HUES64 (cell line): ENCODE measurements at regions not wholly inside any gene's neighbourhood (a gene's known extent, or its start where the extent isn't known, plus 50 kb on each side); places are given as distances from the start of the nearest gene placed in this dataset.
"Not testable (repeated sequence)": the region's sequence is repeated elsewhere in the genome, so short reads cannot be mapped to it uniquely, and the experiment has no call there.

Source experiments
- H3K27ac ChIP-seq: 2 replicates; pipeline ENCODE4 v1.7.0; 2013; ENCODE audit warnings: low read depth, low read length, inconsistent platforms
- H3K27me3 ChIP-seq: 2 replicates; pipeline ENCODE4 v1.6.1; 2013; ENCODE audit warnings: mild to moderate bottlenecking, low read length; ENCODE audit not compliant: insufficient read depth
- H3K36me3 ChIP-seq: 2 replicates; pipeline ENCODE4 v1.6.1; 2013; ENCODE audit warnings: mild to moderate bottlenecking, low read length; ENCODE audit not compliant: insufficient read depth
- H3K4me1 ChIP-seq: 2 replicates; pipeline ENCODE4 v1.6.1; 2013; ENCODE audit warnings: mild to moderate bottlenecking, low read length, moderate library complexity; ENCODE audit not compliant: insufficient read depth
- H3K4me3 ChIP-seq: 2 replicates; pipeline ENCODE4 v1.5.1; 2013; ENCODE audit warnings: mild to moderate bottlenecking, low read length, moderate library complexity
- H3K9ac ChIP-seq: 2 replicates; pipeline ENCODE4 v1.6.1; 2013; ENCODE audit warnings: mild to moderate bottlenecking, low read depth, low read length
- H3K9me3 ChIP-seq: 2 replicates; pipeline ENCODE4 v1.6.1; 2013; ENCODE audit warnings: low read depth, low read length; ENCODE audit not compliant: insufficient read depth
- WGBS: fragments of 150-250, 120-280 bp; methylation state at CpG from one replicate; pipeline ENCODE4 v1.1.7; 2013; ENCODE audit warnings: missing lambda C conversion rate; 5-methylcytosine and 5-hydroxymethylcytosine counted together

DNA sequence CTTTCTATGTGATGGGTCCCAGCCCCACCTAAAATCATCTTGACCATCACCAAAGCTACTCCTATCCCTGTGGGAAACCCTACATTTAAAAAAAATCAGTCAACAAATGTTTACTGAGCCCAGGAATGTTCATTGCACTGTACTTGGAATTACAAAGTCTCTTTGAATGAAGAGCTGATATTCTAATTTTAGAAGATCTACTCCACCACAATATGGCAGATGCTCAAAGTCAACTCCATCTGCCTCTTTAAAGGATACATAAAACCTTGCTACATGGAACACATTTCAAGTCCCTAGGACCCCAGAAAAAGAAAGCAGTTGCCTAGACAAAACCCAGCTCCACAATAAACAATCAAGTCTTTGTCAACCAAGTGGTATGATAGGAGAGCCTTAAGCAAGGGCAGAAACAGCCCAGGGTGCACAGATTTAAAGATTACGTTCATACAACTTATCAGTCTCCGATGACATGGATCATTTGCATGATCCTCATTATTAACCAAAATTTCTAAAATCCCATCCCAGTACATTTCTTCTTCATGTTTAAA is 234.3 kb upstream of the ACVR2A start:
- H3K27ac ChIP-seq: no peak overlapping the region
- no peaks in the 10 kb centered on the region for H3K9me3 ChIP-seq
- H3K4me3 ChIP-seq: no peak overlapping the region
- no peaks in the 10 kb centered on the region for H3K4me1 ChIP-seq
- WGBS: 90% methylated on average over 2 of the region's 2 CpGs
- no peaks in the 10 kb centered on the region for H3K36me3 ChIP-seq
- no peaks in the 10 kb centered on the region for H3K27me3 ChIP-seq
- no peak overlapping the region for H3K9ac ChIP-seq

DNA sequence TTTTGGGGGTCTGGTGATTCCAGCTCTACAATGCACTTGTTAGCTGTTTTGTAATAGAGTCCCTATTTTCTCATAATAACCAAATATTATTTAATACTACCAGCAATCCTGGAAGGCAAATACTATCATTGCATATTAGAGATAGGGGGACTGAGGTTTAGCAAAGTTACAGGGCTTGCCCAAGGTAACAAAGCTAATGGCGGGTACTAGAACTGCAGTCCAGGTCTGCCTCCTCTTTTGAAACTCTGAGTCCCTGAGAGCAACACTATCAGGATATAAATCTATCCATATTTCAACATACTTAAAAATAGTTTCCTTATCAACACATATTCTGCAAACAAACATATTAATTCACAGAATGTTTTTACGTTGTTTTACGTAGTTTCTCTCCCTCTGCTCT is 235.5 kb upstream of the ACVR2A start:
- 97% methylated on average over 3 of the region's 3 CpGs for WGBS
- Histone ChIP-seq H3K36me3 (no peaks in the 10 kb centered on the region), H3K9ac (no peak overlapping the region), H3K27ac (no peak overlapping the region), H3K4me3 (no peak overlapping the region), H3K9me3 (no peaks in the 10 kb centered on the region), H3K27me3 (no peaks in the 10 kb centered on the region), H3K4me1 (no peaks in the 10 kb centered on the region)

DNA sequence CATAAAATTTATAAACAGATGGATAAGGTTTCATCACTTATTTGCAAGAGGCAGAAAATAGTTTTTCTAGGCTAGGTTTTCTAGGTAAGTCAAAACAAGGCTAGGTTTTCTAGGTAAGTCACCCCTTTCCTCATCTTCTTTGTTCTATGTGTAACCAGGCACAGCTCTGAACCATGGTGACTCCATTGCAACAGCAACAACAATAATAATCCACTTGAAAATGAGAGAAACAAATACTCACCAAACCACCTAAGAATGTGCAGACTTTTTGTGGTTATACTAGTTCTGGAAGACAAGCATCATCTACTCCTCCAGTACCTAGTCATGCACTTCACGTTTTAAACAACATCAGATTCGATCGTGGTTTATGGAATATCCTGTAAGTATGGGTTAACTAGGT is 237.4 kb upstream of the ACVR2A start:
- no peak overlapping the region for H3K9ac ChIP-seq
- no peaks in the 10 kb centered on the region for H3K27me3 ChIP-seq
- peaks cover 9% of the 10 kb centered on the region for H3K4me1 ChIP-seq
- H3K27ac ChIP-seq: no peak overlapping the region
- H3K36me3 ChIP-seq: no peaks in the 10 kb centered on the region
- no peak overlapping the region for H3K4me3 ChIP-seq
- WGBS: 100% methylated on average over 1 of the region's 3 CpGs
- no peaks in the 10 kb centered on the region for H3K9me3 ChIP-seq

DNA sequence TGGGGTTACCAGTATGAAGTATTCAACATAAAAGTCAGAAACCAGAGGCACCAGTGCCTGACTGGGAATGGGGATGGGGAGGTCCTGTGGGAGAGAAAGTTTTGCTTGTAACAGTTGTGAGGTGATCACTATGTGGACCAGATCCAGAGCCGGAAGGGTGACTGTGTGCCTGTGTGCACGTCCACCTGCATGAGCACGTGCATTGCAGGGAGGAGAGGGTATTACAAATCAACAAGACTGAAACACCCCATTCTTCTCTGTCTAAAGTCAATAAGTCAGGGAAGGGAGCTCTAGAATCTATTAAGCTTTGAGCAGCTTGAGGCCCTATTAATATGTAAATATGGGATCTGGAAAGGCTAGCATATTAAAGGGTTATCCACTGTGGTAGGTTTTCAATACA is 241.0 kb upstream of the ACVR2A start:
- H3K36me3 ChIP-seq: no peaks in the 10 kb centered on the region
- WGBS: 69% methylated on average over 3 of the region's 3 CpGs
- no peaks in the 10 kb centered on the region for H3K27me3 ChIP-seq
- H3K9me3 ChIP-seq: no peaks in the 10 kb centered on the region
- no peak overlapping the region for H3K4me3 ChIP-seq
- H3K9ac ChIP-seq: no peak overlapping the region
- no peak overlapping the region for H3K27ac ChIP-seq
- peaks cover 15% of the 10 kb centered on the region for H3K4me1 ChIP-seq

DNA sequence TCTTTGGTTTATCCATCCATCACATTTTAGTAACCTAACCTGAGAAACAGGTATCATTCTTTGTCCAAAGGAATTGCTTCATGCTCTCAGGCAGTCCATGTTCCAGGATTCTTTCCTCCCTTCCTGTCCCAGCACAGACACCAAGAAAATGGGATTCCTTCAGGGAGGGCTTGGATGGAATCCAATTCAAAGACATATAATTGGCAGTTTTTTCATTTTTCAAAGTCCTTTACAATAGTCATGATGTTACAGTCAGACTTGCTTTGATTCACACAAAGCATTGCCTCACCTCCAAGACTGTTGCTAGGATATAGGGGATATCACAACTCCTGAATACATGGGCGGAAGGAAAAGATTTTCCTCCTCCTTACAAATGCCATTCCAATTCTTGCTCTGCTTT is 241.4 kb upstream of the ACVR2A start:
- no peaks in the 10 kb centered on the region for H3K36me3 ChIP-seq
- 100% methylated on average over 1 of the region's 1 CpG for WGBS
- H3K4me1 ChIP-seq: peaks cover 15% of the 10 kb centered on the region
- H3K27me3 ChIP-seq: no peaks in the 10 kb centered on the region
- H3K27ac ChIP-seq: no peak overlapping the region
- H3K9ac ChIP-seq: no peak overlapping the region
- H3K4me3 ChIP-seq: no peak overlapping the region
- H3K9me3 ChIP-seq: no peaks in the 10 kb centered on the region

DNA sequence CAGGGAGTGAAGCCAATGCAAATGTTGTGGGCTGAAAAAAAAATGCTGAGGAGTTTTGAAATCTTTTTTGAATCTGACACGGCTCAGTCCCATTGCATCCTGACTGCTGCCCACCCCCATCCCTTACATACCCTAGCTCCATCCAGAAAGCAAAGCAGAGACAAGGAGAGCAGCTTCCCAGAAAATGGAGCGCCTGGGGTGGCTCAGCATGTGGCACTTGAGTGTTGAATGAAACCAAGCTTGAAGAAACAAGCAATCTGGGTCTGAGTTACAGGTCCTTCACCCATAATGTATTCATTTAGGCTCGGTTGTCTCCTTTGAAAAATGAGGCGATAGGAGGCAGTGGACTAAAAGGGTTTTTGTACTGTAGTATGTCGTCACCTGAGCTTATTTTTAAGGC is 244.2 kb upstream of the ACVR2A start:
- H3K9ac ChIP-seq: no peak overlapping the region
- H3K9me3 ChIP-seq: no peaks in the 10 kb centered on the region
- H3K4me1 ChIP-seq: peaks cover 15% of the 10 kb centered on the region
- WGBS: 78% methylated on average over 5 of the region's 5 CpGs
- no peaks in the 10 kb centered on the region for H3K36me3 ChIP-seq
- H3K27me3 ChIP-seq: no peaks in the 10 kb centered on the region
- H3K27ac ChIP-seq: no peak overlapping the region
- H3K4me3 ChIP-seq: no peak overlapping the region

DNA sequence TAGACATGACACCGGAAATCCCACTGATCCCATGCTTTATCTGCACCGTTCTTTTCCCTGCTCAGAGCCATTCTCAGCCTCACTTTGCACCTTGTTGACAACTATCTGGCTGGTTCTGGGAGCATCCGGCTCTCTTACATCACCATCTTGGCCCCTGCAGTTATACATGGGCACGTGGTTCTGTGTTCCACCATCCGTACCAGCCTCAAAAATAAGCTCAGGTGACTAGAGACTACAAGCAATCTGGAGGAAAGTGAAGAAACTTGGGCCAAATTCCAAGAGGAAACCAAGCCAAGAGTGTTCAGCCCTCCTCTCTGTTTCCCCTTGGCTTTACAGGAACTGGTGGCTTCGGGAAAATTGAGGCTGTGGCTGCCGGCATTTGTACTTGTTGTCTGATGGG is 244.6 kb upstream of the ACVR2A start:
- Histone ChIP-seq H3K4me1 (peaks cover 19% of the 10 kb centered on the region), H3K9me3 (no peaks in the 10 kb centered on the region), H3K4me3 (no peak overlapping the region), H3K9ac (no peak overlapping the region), H3K27me3 (no peaks in the 10 kb centered on the region), H3K27ac (no peak overlapping the region), H3K36me3 (no peaks in the 10 kb centered on the region)
- 93% methylated on average over 7 of the region's 7 CpGs for WGBS

DNA sequence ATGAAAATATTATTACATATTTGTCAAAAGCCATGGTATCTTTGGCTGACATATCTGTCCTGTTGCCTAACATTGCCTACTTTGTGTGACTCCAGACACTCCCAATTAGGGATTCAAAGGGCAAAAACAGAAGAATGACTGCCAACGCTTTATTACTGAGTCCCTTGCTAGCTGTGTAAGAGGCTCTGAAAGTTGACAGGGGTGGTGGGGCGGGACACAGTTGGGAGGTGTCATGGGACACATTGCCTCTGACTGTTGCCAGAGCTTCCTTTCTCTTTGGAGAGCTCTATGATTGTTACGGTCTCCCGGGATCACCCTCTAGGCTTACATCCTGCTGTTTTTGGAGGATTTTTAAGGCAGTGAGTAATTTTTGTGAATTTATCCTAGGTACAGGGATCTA is 249.6 kb upstream of the ACVR2A start:
- Histone ChIP-seq H3K4me3 (no peak overlapping the region), H3K27me3 (no peaks in the 10 kb centered on the region), H3K27ac (no peak overlapping the region), H3K9me3 (peaks cover 5% of the 10 kb centered on the region), H3K9ac (no peak overlapping the region), H3K36me3 (no peaks in the 10 kb centered on the region), H3K4me1 (peaks cover 4% of the 10 kb centered on the region; the same call in 1 of the 2 replicates)
- WGBS: 85% methylated on average over 4 of the region's 4 CpGs

DNA sequence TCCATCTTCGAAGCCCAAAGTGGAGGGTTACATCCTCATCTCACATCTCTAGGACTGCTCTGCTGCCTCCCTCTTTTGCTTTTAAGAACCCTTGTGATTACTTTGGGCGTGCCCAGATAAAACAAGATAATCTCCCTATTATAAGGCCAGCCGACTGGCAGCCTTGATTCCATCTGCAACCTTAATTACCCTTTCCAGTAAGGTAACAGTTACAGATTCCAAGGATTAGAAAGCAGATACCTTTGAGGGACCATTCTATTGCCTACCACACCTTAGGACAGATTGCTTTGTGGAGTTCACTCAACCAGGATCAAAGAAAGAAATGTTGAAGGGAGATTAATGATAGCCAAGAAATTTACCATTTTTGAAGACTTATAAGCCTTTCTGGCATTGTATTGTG is 250.8 kb upstream of the ACVR2A start:
- Histone ChIP-seq H3K9me3 (peaks cover 5% of the 10 kb centered on the region), H3K27ac (no peak overlapping the region), H3K9ac (no peak overlapping the region), H3K4me3 (no peak overlapping the region), H3K4me1 (peaks cover 4% of the 10 kb centered on the region; the same call in 1 of the 2 replicates), H3K36me3 (no peaks in the 10 kb centered on the region), H3K27me3 (no peaks in the 10 kb centered on the region)
- 90% methylated on average over 3 of the region's 3 CpGs for WGBS

DNA sequence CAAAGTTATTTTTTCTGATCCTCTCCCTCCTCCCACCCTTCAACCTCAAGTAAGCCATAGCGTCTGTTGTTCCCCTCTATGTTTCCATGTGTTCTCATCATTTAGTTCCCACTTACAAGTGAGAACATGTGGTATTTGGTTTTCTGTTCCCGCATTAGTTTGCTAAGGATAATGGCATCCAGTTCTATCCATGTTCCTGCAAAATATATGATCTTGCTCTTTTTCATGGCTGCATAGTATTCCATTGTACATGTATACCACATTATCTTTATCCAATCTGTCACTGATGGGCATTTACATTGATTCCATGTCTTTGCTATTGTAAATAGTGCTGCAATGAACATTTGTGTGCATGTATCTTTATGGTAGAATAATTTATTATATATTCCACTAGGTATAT is 252.0 kb upstream of the ACVR2A start:
- not testable (repeated sequence) for H3K27ac ChIP-seq, H3K9ac ChIP-seq, H3K36me3 ChIP-seq, H3K4me1 ChIP-seq, H3K9me3 ChIP-seq, H3K27me3 ChIP-seq, H3K4me3 ChIP-seq
- WGBS: 98% methylated on average over 2 of the region's 2 CpGs

DNA sequence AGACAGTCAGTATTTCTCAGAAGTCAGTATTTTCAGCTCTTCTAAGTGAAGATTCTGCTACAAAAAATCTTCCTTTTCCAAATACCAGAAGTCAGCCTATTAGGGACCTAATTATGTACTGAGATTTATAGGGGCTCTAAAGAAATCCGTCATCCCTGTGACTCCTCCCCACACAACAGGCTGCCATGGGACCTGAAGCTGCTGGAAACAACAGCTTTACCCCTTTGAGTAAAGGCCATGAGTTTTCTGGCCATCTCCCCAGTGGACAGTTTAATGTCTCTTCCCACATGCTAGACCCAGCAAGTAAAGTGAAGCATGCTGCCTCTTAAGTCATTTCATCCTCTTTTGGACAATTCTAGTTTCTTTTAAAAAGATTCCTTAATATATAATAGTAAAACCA is 255.7 kb upstream of the ACVR2A start:
- H3K9me3 ChIP-seq: peaks cover 5% of the 10 kb centered on the region
- no peaks in the 10 kb centered on the region for H3K4me1 ChIP-seq
- no peak overlapping the region for H3K4me3 ChIP-seq
- no peak overlapping the region for H3K9ac ChIP-seq
- WGBS: 83% methylated on average over 1 of the region's 1 CpG
- H3K27me3 ChIP-seq: no peaks in the 10 kb centered on the region
- H3K36me3 ChIP-seq: no peaks in the 10 kb centered on the region
- no peak overlapping the region for H3K27ac ChIP-seq

DNA sequence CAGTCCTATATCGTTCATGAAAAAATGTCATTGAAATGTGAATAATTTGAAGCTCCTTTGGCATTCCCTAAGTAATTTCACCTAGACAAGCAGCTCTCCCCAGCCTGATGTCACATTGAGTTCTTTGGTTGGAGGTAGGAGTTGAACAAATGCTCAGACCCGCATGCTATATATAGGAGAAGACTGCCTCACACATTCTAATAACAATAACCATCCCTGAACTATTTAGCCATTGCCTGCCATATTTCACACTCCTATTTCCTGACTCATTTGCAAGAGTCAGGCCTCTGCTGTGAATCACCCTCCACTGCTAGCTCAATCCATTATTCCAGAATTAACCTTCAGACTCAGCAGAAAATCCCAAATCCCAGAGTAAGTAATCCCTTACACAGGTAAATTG is 256.6 kb upstream of the ACVR2A start:
- Histone ChIP-seq H3K27me3 (no peaks in the 10 kb centered on the region), H3K27ac (no peak overlapping the region), H3K4me1 (no peaks in the 10 kb centered on the region), H3K9me3 (peaks cover 5% of the 10 kb centered on the region), H3K9ac (no peak overlapping the region), H3K4me3 (no peak overlapping the region), H3K36me3 (no peaks in the 10 kb centered on the region)
- WGBS: 82% methylated on average over 2 of the region's 2 CpGs
